ENCODE measurements at regions not wholly inside any gene's neighbourhood (a gene's known extent, or its start where the extent isn't known, plus 50 kb on each side); places are given as distances from the start of the nearest gene placed in this dataset.

DNA sequence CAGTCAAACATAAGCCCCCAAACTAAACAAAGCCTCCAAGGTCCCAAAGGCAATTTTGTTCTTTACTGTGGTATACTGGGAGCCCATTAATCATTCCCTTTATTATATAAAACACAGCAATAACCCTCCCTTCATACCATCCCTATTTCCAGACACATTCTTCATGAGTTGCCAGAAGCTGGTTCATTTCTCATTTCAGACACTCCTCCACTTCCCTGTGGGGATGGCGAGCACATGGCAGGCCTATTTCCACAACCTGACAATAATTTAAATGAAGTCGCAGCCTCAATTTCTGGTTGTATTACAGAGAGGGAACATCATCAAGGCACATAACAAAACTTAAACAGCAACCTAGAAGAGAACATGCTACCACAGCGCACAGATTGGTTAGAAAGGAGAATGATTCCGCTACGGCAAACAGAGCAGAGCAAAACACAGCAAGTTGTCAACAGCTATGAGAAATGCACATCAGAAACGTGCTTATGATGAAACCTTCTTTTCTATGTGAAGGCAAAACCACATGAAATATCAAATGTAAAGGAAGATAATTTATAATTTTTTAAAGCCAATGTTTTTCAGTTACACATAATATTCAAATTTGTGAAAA lies 63.3 kb upstream of the ARHGEF3 start:
- TF ChIP-seq, protein P1, sequence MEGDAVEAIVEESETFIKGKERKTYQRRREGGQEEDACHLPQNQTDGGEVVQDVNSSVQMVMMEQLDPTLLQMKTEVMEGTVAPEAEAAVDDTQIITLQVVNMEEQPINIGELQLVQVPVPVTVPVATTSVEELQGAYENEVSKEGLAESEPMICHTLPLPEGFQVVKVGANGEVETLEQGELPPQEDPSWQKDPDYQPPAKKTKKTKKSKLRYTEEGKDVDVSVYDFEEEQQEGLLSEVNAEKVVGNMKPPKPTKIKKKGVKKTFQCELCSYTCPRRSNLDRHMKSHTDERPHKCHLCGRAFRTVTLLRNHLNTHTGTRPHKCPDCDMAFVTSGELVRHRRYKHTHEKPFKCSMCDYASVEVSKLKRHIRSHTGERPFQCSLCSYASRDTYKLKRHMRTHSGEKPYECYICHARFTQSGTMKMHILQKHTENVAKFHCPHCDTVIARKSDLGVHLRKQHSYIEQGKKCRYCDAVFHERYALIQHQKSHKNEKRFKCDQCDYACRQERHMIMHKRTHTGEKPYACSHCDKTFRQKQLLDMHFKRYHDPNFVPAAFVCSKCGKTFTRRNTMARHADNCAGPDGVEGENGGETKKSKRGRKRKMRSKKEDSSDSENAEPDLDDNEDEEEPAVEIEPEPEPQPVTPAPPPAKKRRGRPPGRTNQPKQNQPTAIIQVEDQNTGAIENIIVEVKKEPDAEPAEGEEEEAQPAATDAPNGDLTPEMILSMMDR (IDR thresholded peaks at IDR 0.05; ENCODE audit: low read depth, low read length), result no peak
- no peaks in the 10 kb centered on the region for H3K4me1 ChIP-seq
- no peak for DNase-seq
- no peaks in the 10 kb centered on the region for H3K27me3 ChIP-seq
- H3K9me3 ChIP-seq, result no peaks in the 10 kb centered on the region
- H3K4me3 ChIP-seq (ENCODE audit: low read depth, low read length), result no peak overlapping the region
- no peaks in the 10 kb centered on the region for H3K36me3 ChIP-seq

DNA sequence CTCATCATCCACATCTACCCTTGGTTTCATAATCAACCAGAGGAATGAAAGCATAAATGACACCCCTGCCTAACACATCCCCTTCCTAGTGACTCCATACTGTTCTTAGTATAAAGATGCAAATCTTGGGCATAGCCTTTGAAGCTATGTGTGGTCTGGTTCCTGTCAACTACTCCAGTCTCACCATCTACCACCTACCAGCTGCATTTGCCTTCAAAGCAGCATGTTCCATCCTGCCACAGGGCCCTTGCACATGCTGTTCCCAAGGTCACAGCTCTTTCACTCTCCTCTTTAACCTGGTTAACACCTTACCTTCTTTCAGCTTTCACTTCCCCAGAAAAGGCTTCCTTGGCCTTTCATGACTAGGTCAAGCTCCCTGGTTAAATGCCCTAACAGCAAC lies 62.3 kb upstream of the ARHGEF3 start:
- no peaks in the 10 kb centered on the region for H3K9me3 ChIP-seq
- DNase-seq, result no peak
- no peaks in the 10 kb centered on the region for H3K36me3 ChIP-seq
- TF ChIP-seq, protein P1 (IDR thresholded peaks at IDR 0.05; ENCODE audit: low read depth, low read length), result no peak
- H3K27me3 ChIP-seq, result no peaks in the 10 kb centered on the region
- H3K4me1 ChIP-seq, result no peaks in the 10 kb centered on the region
- no peak overlapping the region for H3K4me3 ChIP-seq (ENCODE audit: low read depth, low read length)

GRCh38 chr3:56862352-56863062 lies 60.8 kb upstream of the ARHGEF3 start:
- Histone ChIP-seq H3K27me3 (no peaks in the 10 kb centered on the region), H3K9me3 (no peaks in the 10 kb centered on the region), H3K36me3 (no peaks in the 10 kb centered on the region), H3K4me3 (ENCODE audit: low read depth, low read length) (no peak overlapping the region), H3K4me1 (no peaks in the 10 kb centered on the region)
- TF ChIP-seq, protein P1 (IDR thresholded peaks at IDR 0.05; ENCODE audit: low read depth, low read length), result no peak
- no peak for DNase-seq

GRCh38 chr3:56861511-56861910 lies 59.8 kb upstream of the ARHGEF3 start:
- DNase-seq, result no peak
- Histone ChIP-seq H3K27me3 (no peaks in the 10 kb centered on the region), H3K9me3 (no peaks in the 10 kb centered on the region), H3K36me3 (no peaks in the 10 kb centered on the region), H3K4me3 (ENCODE audit: low read depth, low read length) (no peak overlapping the region), H3K4me1 (no peaks in the 10 kb centered on the region)
- TF ChIP-seq, protein P1 (IDR thresholded peaks at IDR 0.05; ENCODE audit: low read depth, low read length), result no peak

- Histone ChIP-seq H3K4me1 (peaks cover 1% of the 10 kb centered on the region; the same call in 1 of the 2 replicates), H3K27me3 (no peaks in the 10 kb centered on the region), H3K9me3 (no peaks in the 10 kb centered on the region), H3K4me3 (ENCODE audit: low read depth, low read length) (no peak overlapping the region), H3K36me3 (no peaks in the 10 kb centered on the region)
- no peak for DNase-seq
- TF ChIP-seq, protein P1 (IDR thresholded peaks at IDR 0.05; ENCODE audit: low read depth, low read length), result no peak
Measured at GRCh38 chr3:56860939-56861338, 59.2 kb upstream of the ARHGEF3 start.

GRCh38 chr3:56860351-56860750 lies 58.6 kb upstream of the ARHGEF3 start:
- TF ChIP-seq, protein P1 (IDR thresholded peaks at IDR 0.05; ENCODE audit: low read depth, low read length), result no peak
- peaks cover 3% of the 10 kb centered on the region; the same call in 1 of the 2 replicates for H3K4me1 ChIP-seq
- H3K27me3 ChIP-seq, result no peaks in the 10 kb centered on the region
- H3K9me3 ChIP-seq, result no peaks in the 10 kb centered on the region
- H3K36me3 ChIP-seq, result no peaks in the 10 kb centered on the region
- no peak overlapping the region for H3K4me3 ChIP-seq (ENCODE audit: low read depth, low read length)
- no peak for DNase-seq
